Stomach smooth muscle (tissue), 2 donors: ENCODE measurements at regions not wholly inside any gene's neighbourhood (a gene's known extent, or its start where the extent isn't known, plus 50 kb on each side); places are given as distances from the start of the nearest gene placed in this dataset.
"Not testable (repeated sequence)": the region's sequence is repeated elsewhere in the genome, so short reads cannot be mapped to it uniquely, and the experiment has no call there.

Experiments
- H3K27ac ChIP-seq: one replicate; pipeline ENCODE4 v1.7.0; 2013; ENCODE audit warnings: mild to moderate bottlenecking, low read length, inconsistent platforms
- H3K27me3 ChIP-seq, 2 donors: one replicate each; pipeline ENCODE4 v1.7.0; 2013; ENCODE audit warnings: low read length in 2 of 2; ENCODE audit not compliant: insufficient read depth in 2 of 2, control insufficient read depth in 1 of 2
- H3K36me3 ChIP-seq, 2 donors: one replicate each; pipeline ENCODE4 v1.7.0; 2013; ENCODE audit warnings: low read length in 2 of 2; ENCODE audit not compliant: control insufficient read depth in 2 of 2, insufficient read depth in 2 of 2
- H3K4me1 ChIP-seq: one replicate; pipeline ENCODE4 v1.7.0; 2013; ENCODE audit warnings: low read length; ENCODE audit not compliant: control insufficient read depth, insufficient read depth
- H3K4me3 ChIP-seq, 2 donors: one replicate each; pipeline ENCODE4 v1.7.0; 2013; ENCODE audit warnings: low read length in 2 of 2
- H3K9ac ChIP-seq, 2 donors: one replicate each; pipeline ENCODE4 v1.7.0; 2013; ENCODE audit warnings: low read length in 2 of 2, mild to moderate bottlenecking in 1 of 2
- H3K9me3 ChIP-seq, 2 donors: one replicate each; pipeline ENCODE4 v1.7.0; 2013; ENCODE audit warnings: low read length in 2 of 2; ENCODE audit not compliant: control insufficient read depth in 2 of 2
- donor health status: healthy.
- donor health status: Pancreatic carcinoma.

DNA sequence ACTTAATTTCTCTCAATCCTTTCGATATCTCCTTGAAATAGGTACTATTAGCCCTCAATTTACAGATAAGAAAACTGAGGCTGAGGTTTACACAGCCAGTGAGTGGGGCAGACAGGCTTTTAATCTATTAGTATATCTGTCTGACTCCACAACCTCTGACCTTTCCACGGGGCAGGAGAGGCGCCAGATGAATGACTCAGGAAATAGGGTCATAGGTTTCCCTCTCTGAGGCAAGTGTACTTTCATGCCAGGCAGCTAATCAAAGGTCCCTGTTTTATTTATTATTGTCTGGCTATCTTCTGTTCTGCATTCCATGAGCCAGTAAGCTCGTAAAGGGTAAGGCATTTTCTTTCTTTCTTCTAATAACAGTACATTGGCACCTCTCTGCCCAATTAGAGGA lies 79.6 kb upstream of the KLF4 start:
- Histone ChIP-seq H3K4me3 (no peak overlapping the region), H3K36me3 (no peaks in the 10 kb centered on the region), H3K9me3 (no peaks in the 10 kb centered on the region), H3K4me1 (no peaks in the 10 kb centered on the region), H3K9ac (no peak overlapping the region), H3K27ac (no peak overlapping the region), H3K27me3 (no peaks in the 10 kb centered on the region)

DNA sequence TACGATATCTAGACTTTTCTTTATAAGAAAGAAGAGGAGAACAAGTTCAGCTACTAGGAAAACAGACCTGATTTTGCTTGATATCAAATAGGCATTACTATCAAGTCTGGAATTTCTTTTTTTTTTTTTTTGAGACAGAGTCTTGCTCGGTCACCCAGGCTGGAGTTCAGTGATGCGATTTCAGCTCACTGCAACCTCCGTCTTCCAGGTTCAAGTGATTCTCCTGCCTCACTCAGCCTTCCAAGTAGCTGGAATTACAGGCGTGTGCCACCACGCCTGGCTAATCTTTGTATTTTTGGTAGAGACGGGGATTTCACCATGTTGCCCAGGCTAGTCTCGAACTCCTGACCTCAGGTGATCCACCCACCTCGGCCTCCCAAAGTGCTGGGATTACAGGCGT lies 78.8 kb upstream of the KLF4 start:
- H3K4me1 ChIP-seq, H3K27ac ChIP-seq, H3K27me3 ChIP-seq, H3K4me3 ChIP-seq, H3K9me3 ChIP-seq, H3K9ac ChIP-seq, H3K36me3 ChIP-seq: not testable (repeated sequence)

DNA sequence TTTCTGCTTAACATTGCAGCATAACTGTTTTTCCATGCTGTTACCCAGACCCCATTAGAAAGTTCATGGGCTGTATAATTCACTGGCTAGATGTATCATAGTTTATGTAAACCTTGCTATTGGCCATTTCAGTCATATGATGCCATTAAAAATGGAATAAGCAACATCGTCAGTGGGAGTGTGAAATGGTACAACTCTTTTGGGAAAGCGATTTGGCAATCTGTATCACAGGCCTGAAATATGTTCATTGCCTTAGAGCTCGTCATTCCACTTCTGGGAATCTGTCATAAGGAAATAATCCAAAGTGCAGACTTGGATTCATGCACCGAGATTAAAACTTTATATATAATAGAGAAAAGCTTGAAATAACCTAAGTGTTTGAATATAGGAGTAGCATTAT lies 77.9 kb upstream of the KLF4 start:
- Histone ChIP-seq H3K36me3 (no peaks in the 10 kb centered on the region), H3K4me3 (no peak overlapping the region), H3K27ac (no peak overlapping the region), H3K27me3 (no peaks in the 10 kb centered on the region), H3K9ac (no peak overlapping the region), H3K4me1 (no peaks in the 10 kb centered on the region), H3K9me3 (no peaks in the 10 kb centered on the region)

DNA sequence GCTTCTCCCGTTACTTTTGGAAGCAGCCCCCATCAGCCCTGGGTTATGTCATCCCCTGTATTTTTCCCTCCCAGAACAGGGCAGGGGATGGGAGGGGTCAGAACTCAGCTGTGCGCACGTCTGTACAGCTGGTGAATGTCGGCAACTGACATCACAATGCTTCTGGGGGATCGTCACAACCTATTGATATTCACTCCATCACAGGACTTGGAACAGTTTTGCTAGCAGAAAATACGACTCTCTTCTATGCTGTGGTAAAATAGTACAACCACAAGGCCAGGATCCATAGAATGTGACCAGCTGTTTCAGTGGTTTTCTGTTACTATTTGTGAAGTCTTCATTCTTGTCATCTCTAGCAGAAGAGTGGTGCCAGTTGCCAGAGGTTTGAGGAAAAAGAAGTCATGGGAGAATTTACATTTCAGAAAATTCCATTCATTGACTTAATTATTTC lies 77.1 kb upstream of the KLF4 start:
- no peaks in the 10 kb centered on the region for H3K9me3 ChIP-seq
- H3K27ac ChIP-seq = no peak overlapping the region
- H3K27me3 ChIP-seq = no peaks in the 10 kb centered on the region
- no peaks in the 10 kb centered on the region for H3K36me3 ChIP-seq
- no peak overlapping the region for H3K4me3 ChIP-seq
- H3K4me1 ChIP-seq = no peaks in the 10 kb centered on the region
- no peak overlapping the region for H3K9ac ChIP-seq

DNA sequence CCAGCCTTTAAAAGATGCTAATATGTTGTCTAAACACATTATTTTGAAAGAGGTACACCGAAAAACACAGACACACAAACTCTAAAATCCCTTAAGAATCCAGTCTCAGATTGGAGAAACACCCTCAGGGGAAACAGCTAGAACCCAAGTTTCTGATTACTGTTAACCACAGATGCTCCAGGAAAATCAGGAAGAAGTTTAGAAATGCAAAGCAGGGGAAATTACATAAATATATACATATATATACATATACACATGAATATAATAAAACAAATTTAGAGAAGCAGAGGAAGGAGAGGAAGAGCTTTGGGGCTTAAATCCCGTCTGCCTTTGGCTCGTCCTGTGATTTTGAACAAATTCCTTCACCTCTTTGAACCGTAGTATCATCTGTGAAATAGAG lies 73.2 kb upstream of the KLF4 start:
- no peaks in the 10 kb centered on the region for H3K27me3 ChIP-seq
- no peak overlapping the region for H3K9ac ChIP-seq
- H3K4me3 ChIP-seq = no peak overlapping the region
- no peaks in the 10 kb centered on the region for H3K4me1 ChIP-seq
- H3K9me3 ChIP-seq = no peaks in the 10 kb centered on the region
- H3K36me3 ChIP-seq = no peaks in the 10 kb centered on the region
- H3K27ac ChIP-seq = no peak overlapping the region

DNA sequence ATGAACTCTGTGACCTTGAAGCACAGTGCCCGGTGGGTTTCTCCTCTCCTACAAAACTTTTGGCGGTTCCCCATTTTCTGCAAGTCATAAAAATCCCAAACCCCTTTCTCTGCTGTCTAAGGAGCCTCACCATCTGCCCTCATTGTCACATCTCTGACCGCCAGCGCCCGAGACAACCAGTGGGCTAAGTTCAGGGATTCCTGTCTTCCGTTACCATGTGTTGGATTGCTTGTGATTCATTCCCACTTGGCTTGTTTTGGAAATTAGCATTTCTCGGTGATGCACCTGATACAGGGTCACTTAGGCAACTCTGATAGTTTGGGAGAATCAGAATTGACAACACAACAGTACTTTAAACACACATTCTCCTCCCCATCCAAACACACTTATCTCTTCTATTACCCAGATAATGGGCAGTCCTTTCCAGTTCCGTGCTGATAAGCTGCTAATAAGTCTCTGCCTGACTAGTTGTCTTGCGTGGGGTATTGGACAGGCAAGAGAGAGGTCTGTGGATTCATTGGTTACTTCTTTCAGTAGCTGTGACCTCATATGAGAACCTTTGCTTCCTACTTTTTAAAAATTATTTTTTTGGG lies 70.0 kb upstream of the KLF4 start:
- no peaks in the 10 kb centered on the region for H3K36me3 ChIP-seq
- no peaks in the 10 kb centered on the region for H3K4me1 ChIP-seq
- no peaks in the 10 kb centered on the region for H3K9me3 ChIP-seq
- no peaks in the 10 kb centered on the region for H3K27me3 ChIP-seq
- no peak overlapping the region for H3K4me3 ChIP-seq
- no peak overlapping the region for H3K9ac ChIP-seq
- no peak overlapping the region for H3K27ac ChIP-seq

DNA sequence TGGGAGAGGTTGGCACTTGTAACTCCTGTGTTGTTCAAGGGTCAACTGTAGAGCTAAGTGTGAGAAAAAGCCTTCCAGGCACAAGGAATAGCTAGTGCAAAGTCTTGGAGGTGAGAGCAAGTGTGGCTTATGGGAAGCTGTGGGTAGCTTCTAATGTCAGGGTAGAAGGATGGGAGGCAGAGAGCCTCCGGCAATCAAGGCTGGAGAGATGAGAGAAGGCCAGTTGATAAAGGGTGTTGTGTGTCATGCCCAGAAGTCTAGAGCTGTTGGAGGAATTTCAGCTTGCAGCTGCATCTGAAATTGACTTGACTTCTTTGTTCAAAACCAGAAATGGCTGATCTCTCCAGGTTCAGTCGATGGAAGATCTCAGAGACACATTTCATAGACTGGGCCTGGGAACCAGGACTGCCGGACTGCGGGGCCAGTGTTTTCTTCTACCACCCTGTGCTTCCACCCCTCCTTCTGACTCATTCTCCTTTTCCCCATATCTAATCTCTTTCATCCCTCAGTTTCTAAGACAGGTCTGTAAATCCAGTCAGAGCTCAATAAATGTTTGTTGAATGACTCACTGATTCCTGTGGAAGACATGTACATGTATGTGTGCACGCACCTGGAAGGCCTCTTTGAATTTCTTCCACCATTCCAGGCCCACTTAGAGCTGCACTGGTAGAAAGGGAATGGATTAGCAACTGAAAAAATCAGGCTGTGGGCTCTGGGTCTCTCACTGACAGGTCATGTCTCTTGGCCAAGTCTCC lies 67.8 kb upstream of the KLF4 start:
- H3K27ac ChIP-seq = no peak overlapping the region
- H3K4me3 ChIP-seq = no peak overlapping the region
- H3K9ac ChIP-seq = no peak overlapping the region
- no peaks in the 10 kb centered on the region for H3K9me3 ChIP-seq
- H3K36me3 ChIP-seq = no peaks in the 10 kb centered on the region
- H3K4me1 ChIP-seq = no peaks in the 10 kb centered on the region
- no peaks in the 10 kb centered on the region for H3K27me3 ChIP-seq

DNA sequence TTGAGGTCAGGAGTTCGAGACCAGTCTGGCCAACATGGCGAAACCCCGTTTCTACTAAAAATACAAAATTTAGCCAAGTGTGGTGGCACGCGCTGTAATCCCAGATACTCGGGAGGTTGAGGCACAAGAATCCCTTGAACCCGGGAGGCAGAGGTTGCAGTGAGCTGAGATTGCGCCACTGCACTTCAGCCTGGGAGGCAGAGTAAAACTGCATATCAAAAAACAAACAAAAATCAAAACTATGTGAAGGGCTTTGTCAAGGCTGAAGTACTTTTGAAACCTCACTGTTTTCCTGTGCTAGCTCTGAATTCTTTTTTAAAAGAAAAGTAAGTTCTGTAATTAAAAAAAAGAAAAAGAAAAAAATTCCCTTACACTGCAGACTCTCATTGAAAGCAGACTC lies 65.1 kb upstream of the KLF4 start:
- Histone ChIP-seq H3K36me3 (no peaks in the 10 kb centered on the region), H3K4me3 (no peak overlapping the region), H3K27ac (no peak overlapping the region), H3K4me1 (no peaks in the 10 kb centered on the region), H3K27me3 (no peaks in the 10 kb centered on the region), H3K9ac (no peak overlapping the region), H3K9me3 (no peaks in the 10 kb centered on the region)

DNA sequence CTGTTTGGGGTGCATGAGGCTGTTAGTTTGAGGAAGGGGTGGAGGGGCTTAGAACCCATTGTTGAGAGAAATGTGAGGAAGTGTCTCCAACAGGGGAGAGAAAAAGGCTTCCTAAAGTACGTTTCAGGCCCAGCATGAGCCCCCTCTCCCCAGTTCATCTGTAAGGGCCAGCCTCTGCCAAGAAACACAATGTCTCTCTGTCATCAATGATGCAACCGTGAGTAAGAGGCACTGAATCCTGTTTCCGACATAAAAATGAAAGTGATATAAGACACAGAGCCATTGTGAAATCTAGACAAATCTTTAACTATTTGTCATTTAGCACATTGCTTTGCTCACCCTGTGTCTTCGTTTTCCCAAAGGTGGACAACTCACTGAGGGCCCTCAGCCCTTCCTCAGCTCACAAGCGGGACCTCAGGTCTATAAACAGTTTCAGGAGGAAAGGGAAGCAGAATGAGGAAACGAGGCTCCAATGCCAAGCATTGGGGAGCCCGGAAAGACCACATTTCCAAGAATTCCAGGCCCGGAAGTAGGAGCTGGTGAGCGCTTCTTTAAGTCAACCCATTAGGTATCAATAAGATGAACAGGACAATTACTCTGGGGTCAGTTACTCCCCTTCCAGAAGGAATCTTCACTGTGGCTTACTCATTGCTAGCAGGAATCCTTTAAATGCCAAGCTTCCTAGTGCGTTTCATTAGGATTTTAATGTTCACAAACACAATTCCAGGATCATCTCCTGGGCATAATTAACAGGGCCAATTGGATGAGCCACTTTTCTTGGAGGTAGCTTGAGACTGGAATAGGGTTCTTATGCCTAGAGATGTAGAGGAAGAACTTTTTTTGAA lies 59.0 kb upstream of the KLF4 start:
- Histone ChIP-seq H3K4me3 (peak overlapping the region in 1 of 2 donors; percentile 29), H3K4me1 (no peaks in the 10 kb centered on the region), H3K9me3 (no peaks in the 10 kb centered on the region), H3K36me3 (no peaks in the 10 kb centered on the region), H3K27me3 (no peaks in the 10 kb centered on the region), H3K27ac (peak overlapping the region; percentile 11), H3K9ac (no peak overlapping the region)

DNA sequence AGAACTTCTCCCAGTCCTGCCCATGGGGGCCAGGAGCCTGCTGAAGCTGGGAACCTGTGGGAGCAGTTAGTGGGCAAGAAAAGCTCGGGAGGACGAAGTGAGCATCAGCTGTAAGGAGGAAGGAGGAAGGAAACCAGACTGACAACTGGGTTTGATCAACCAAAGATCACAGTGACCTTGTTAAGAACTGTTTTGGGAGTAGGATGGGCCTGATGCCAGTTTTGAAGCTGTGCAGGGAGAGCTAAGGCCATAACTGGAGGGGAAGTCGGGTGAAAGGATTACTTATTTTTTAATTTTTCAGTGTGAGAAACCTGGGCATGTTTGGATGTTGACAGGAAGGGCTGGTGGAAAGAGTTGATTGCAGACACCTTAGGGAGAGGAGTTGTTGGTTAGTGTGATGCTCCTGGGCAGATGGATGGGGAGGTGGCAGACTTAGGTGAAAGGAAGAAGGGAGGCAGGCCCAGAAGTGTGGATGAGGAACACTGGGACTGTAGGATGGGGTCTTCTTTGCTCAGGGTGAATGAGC lies 58.3 kb upstream of the KLF4 start:
- no peaks in the 10 kb centered on the region for H3K9me3 ChIP-seq
- no peak overlapping the region for H3K9ac ChIP-seq
- H3K4me3 ChIP-seq = no peak overlapping the region
- no peaks in the 10 kb centered on the region for H3K4me1 ChIP-seq
- H3K27me3 ChIP-seq = no peaks in the 10 kb centered on the region
- no peaks in the 10 kb centered on the region for H3K36me3 ChIP-seq
- peak overlapping the region; percentile 11 for H3K27ac ChIP-seq
